HCT116 (cell line): ENCODE measurements at regions not wholly inside any gene's neighbourhood (a gene's known extent, or its start where the extent isn't known, plus 50 kb on each side); places are given as distances from the start of the nearest gene placed in this dataset.
"Not testable (repeated sequence)": the region's sequence is repeated elsewhere in the genome, so short reads cannot be mapped to it uniquely, and the experiment has no call there.

Source experiments
- CBX3 ChIP-seq: IDR thresholded peaks from 2 replicates; pipeline ENCODE4 v1.6.1; 2012; ENCODE audit warnings: low read depth
- CEBPB ChIP-seq: IDR thresholded peaks from 2 replicates; pipeline ENCODE4 v1.6.1; 2012; ENCODE audit warnings: low read depth
- EZH2 ChIP-seq: fragments of 200-600 bp; sonication (generic); IDR thresholded peaks from 2 replicates; pipeline ENCODE4 v1.6.1; 2017; ENCODE audit warnings: antibody characterized with exemption, mixed run types
- JUND ChIP-seq: IDR thresholded peaks from 2 replicates; pipeline ENCODE4 v1.6.1; 2012
- POLR2A ChIP-seq: IDR thresholded peaks from 2 replicates; pipeline ENCODE4 v1.7.0; 2011; ENCODE audit warnings: borderline replicate concordance; ENCODE audit not compliant: insufficient read depth, insufficient read length; ENCODE audit errors: extremely low read depth
- POLR2AphosphoS5 ChIP-seq: IDR thresholded peaks from 2 replicates; pipeline ENCODE4 v1.6.1; 2011; ENCODE audit warnings: mild to moderate bottlenecking, low read depth, low read length, moderate library complexity
- SP1 ChIP-seq: IDR thresholded peaks from 2 replicates; pipeline ENCODE4 v1.6.1; 2012; ENCODE audit warnings: low read depth
- SRF ChIP-seq: IDR thresholded peaks from 2 replicates; pipeline ENCODE4 v1.6.1; 2012; ENCODE audit warnings: low read depth
- ZFX ChIP-seq: fragments of 450-650 bp; IDR thresholded peaks from 2 replicates; pipeline ENCODE4 v1.6.1; 2017
- ZNF274 ChIP-seq: fragments of 200-500 bp; sonication (Bioruptor generic); IDR thresholded peaks from 2 replicates; pipeline ENCODE4 v1.6.1; 2014; ENCODE audit warnings: mild to moderate bottlenecking, low read depth, low read length, inconsistent platforms
- TF ChIP-seq, protein P1 (sequence below): IDR thresholded peaks from 2 replicates; pipeline ENCODE4 v1.6.1; 2012; ENCODE audit warnings: low read depth
- TF ChIP-seq, protein P2 (sequence below): IDR thresholded peaks from 2 replicates; pipeline ENCODE4 v1.6.1; 2012
- TF ChIP-seq, protein P3 (sequence below), 3 experiments: fragments of 200-600 bp in 1 of 3; sonication (generic) in 1 of 3; IDR thresholded peaks in 2 of 3; conservative IDR thresholded peaks in 1 of 3; 2 replicates each; pipeline ENCODE4 v1.5.1; 2012 to 2017; ENCODE audit warnings: low read depth in 2 of 3, low read length in 2 of 3, antibody characterized with exemption in 1 of 3, borderline replicate concordance in 1 of 3, control low read depth in 1 of 3, mild to moderate bottlenecking in 1 of 3, mixed read lengths in 1 of 3, mixed run types in 1 of 3, moderate library complexity in 1 of 3; ENCODE audit not compliant: insufficient read depth in 1 of 3

DNA sequence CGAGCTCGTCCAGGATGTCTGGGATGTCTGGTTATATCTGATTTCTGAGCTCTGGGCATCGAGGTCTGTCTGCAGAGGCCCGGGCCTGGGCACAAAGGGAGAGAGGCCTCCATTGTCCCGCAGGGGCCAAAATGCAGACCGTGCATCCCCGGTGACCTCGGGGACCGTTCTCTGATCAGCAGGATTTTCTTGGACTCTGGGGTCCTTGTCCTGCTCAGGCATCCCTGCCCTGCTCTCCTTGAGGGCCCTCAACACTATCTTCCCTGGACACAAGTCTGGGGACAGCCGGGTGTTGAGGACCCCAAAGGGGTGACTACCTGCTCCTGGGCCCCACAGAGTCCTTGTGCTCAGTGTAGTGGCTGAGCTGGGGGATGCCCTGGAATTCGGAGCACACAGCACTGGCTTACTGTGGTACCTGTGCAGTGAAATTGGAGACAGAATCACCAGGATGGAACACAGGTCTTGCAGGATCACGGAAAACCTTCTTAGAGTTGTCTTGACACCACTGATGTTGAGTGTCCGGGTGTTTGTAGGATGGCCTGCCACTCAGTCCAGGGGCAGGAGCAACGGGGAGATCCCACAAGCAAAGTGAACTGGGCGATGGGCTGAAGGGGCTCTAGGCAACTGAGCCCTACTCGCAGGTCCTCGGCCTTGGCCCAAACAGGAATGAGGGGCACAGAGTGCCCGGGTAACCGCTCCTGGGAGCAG lies 1369.2 kb downstream of the CDH12 start:
- TF ChIP-seq EZH2, JUND, ZNF274, SRF, POLR2A, POLR2AphosphoS5, CBX3, SP1, ZFX, CEBPB: not testable (repeated sequence)
- TF ChIP-seq, protein P1, sequence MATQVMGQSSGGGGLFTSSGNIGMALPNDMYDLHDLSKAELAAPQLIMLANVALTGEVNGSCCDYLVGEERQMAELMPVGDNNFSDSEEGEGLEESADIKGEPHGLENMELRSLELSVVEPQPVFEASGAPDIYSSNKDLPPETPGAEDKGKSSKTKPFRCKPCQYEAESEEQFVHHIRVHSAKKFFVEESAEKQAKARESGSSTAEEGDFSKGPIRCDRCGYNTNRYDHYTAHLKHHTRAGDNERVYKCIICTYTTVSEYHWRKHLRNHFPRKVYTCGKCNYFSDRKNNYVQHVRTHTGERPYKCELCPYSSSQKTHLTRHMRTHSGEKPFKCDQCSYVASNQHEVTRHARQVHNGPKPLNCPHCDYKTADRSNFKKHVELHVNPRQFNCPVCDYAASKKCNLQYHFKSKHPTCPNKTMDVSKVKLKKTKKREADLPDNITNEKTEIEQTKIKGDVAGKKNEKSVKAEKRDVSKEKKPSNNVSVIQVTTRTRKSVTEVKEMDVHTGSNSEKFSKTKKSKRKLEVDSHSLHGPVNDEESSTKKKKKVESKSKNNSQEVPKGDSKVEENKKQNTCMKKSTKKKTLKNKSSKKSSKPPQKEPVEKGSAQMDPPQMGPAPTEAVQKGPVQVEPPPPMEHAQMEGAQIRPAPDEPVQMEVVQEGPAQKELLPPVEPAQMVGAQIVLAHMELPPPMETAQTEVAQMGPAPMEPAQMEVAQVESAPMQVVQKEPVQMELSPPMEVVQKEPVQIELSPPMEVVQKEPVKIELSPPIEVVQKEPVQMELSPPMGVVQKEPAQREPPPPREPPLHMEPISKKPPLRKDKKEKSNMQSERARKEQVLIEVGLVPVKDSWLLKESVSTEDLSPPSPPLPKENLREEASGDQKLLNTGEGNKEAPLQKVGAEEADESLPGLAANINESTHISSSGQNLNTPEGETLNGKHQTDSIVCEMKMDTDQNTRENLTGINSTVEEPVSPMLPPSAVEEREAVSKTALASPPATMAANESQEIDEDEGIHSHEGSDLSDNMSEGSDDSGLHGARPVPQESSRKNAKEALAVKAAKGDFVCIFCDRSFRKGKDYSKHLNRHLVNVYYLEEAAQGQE: not testable (repeated sequence)
- TF ChIP-seq, protein P2, sequence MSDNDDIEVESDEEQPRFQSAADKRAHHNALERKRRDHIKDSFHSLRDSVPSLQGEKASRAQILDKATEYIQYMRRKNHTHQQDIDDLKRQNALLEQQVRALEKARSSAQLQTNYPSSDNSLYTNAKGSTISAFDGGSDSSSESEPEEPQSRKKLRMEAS: not testable (repeated sequence)
- TF ChIP-seq, protein P3, sequence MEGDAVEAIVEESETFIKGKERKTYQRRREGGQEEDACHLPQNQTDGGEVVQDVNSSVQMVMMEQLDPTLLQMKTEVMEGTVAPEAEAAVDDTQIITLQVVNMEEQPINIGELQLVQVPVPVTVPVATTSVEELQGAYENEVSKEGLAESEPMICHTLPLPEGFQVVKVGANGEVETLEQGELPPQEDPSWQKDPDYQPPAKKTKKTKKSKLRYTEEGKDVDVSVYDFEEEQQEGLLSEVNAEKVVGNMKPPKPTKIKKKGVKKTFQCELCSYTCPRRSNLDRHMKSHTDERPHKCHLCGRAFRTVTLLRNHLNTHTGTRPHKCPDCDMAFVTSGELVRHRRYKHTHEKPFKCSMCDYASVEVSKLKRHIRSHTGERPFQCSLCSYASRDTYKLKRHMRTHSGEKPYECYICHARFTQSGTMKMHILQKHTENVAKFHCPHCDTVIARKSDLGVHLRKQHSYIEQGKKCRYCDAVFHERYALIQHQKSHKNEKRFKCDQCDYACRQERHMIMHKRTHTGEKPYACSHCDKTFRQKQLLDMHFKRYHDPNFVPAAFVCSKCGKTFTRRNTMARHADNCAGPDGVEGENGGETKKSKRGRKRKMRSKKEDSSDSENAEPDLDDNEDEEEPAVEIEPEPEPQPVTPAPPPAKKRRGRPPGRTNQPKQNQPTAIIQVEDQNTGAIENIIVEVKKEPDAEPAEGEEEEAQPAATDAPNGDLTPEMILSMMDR (IDR thresholded peaks at IDR 0.05 in 2 of 3, conservative IDR thresholded peaks at IDR 0.05 in 1 of 3; ENCODE audit: borderline replicate concordance in 1 of 3, insufficient read depth in 1 of 3, low read depth in 2 of 3, low read length in 2 of 3): not testable (repeated sequence)
